OCI-LY1 (cell line): ENCODE measurements at regions not wholly inside any gene's neighbourhood (a gene's known extent, or its start where the extent isn't known, plus 50 kb on each side); places are given as distances from the start of the nearest gene placed in this dataset.

Experiments used
- H2AFZ ChIP-seq: fragments of 200-600 bp; sonication (generic), shearing (Covaris generic); 2 replicates; pipeline ENCODE4 v1.6.0; 2014; ENCODE audit warnings: antibody characterized with exemption, mild to moderate bottlenecking, low read length
- H3F3A ChIP-seq: fragments of 200-600 bp; sonication (generic), shearing (Covaris generic); 2 replicates; pipeline ENCODE4 v1.6.0; 2014; ENCODE audit warnings: mild to moderate bottlenecking, antibody characterized with exemption, low read length, moderate library complexity; ENCODE audit not compliant: insufficient read depth
- H3K27ac ChIP-seq: fragments of 200-600 bp; sonication (generic); 2 replicates; pipeline ENCODE4 v1.5.1; 2014; ENCODE audit warnings: low read length, mixed run types, mild to moderate bottlenecking, low read depth; ENCODE audit not compliant: poor library complexity, severe bottlenecking
- H3K27me3 ChIP-seq: fragments of 200-600 bp; sonication (generic); 2 replicates; pipeline ENCODE4 v1.6.0; 2014; ENCODE audit warnings: antibody characterized with exemption, mild to moderate bottlenecking, low read length, moderate library complexity; ENCODE audit not compliant: insufficient read depth
- H3K36me3 ChIP-seq: fragments of 200-600 bp; sonication (generic); 2 replicates; pipeline ENCODE4 v1.6.1; 2014; ENCODE audit warnings: mild to moderate bottlenecking, antibody characterized with exemption, low read length, moderate library complexity, mixed read lengths; ENCODE audit not compliant: insufficient read depth
- H3K4me1 ChIP-seq: fragments of 200-600 bp; sonication (generic); 2 replicates; pipeline ENCODE4 v1.5.1; 2014; ENCODE audit warnings: mild to moderate bottlenecking, low read length, moderate library complexity; ENCODE audit not compliant: insufficient read depth, severe bottlenecking
- H3K4me2 ChIP-seq: fragments of 200-600 bp; sonication (generic), shearing (Covaris generic); 2 replicates; pipeline ENCODE4 v1.6.1; 2014; ENCODE audit warnings: low read length
- H3K4me3 ChIP-seq: fragments of 200-600 bp; sonication (generic); 2 replicates; pipeline ENCODE4 v1.5.1; 2014; ENCODE audit warnings: low read length, low read depth, mild to moderate bottlenecking, mixed read lengths; ENCODE audit not compliant: poor library complexity, severe bottlenecking
- H3K79me2 ChIP-seq: fragments of 200-600 bp; shearing (Covaris generic); 2 replicates; pipeline ENCODE4 v1.6.1; 2016; ENCODE audit warnings: mixed run types, low read length, mixed read lengths; ENCODE audit not compliant: insufficient read depth
- H3K9ac ChIP-seq: fragments of 200-600 bp; sonication (generic), shearing (Covaris generic); 2 replicates; pipeline ENCODE4 v1.6.1; 2014; ENCODE audit warnings: mild to moderate bottlenecking, low read length, mixed read lengths
- H3K9me2 ChIP-seq: fragments of 200-600 bp; sonication (generic), shearing (Covaris generic); 2 replicates; pipeline ENCODE4 v1.6.1; 2014; ENCODE audit warnings: low read depth, mild to moderate bottlenecking, low read length, mixed read lengths
- H3K9me3 ChIP-seq: fragments of 200-600 bp; shearing (Covaris generic); 2 replicates; pipeline ENCODE4 v1.6.1; 2014; ENCODE audit warnings: low read length, mixed read lengths
- H4K20me1 ChIP-seq: fragments of 200-600 bp; sonication (generic), shearing (Covaris generic); 2 replicates; pipeline ENCODE4 v1.6.0; 2016; ENCODE audit warnings: mild to moderate bottlenecking, low read length; ENCODE audit not compliant: insufficient read depth
- CTCF ChIP-seq: fragments of 200-600 bp; sonication (generic), shearing (Covaris generic); IDR thresholded peaks from 2 replicates; pipeline ENCODE4 v1.5.1; 2017; ENCODE audit warnings: mild to moderate bottlenecking, antibody characterized with exemption, low read length, moderate library complexity, mixed read lengths
- EZH2 ChIP-seq: fragments of 200-600 bp; sonication (generic), shearing (Covaris generic); IDR thresholded peaks from 2 replicates; pipeline ENCODE4 v1.8.0; 2017; ENCODE audit warnings: borderline replicate concordance, mixed run types, mild to moderate bottlenecking, antibody characterized with exemption, low read length, moderate library complexity, mixed read lengths

GRCh38 chr5:2849429-2849828 is 98.0 kb upstream of the IRX2 start:
- H3K79me2 ChIP-seq: no peaks in the 10 kb centered on the region
- no peaks in the 10 kb centered on the region for H3K27me3 ChIP-seq
- no peak overlapping the region for H3K27ac ChIP-seq
- H3K9me2 ChIP-seq: no peaks in the 10 kb centered on the region
- no peak overlapping the region for H3K4me3 ChIP-seq
- no peaks in the 10 kb centered on the region for H3K4me1 ChIP-seq
- H3K9me3 ChIP-seq: no peaks in the 10 kb centered on the region
- H3K9ac ChIP-seq: no peak overlapping the region
- H3K36me3 ChIP-seq: no peaks in the 10 kb centered on the region
- H3F3A ChIP-seq: no peaks in the 10 kb centered on the region
- TF ChIP-seq EZH2 (no peak), CTCF (no peak)
- no peaks in the 10 kb centered on the region for H4K20me1 ChIP-seq
- no peak overlapping the region for H2AFZ ChIP-seq
- no peak overlapping the region for H3K4me2 ChIP-seq

- no peak overlapping the region for H3K4me3 ChIP-seq
- no peaks in the 10 kb centered on the region for H3F3A ChIP-seq
- no peaks in the 10 kb centered on the region for H3K9me2 ChIP-seq
- no peaks in the 10 kb centered on the region for H3K27me3 ChIP-seq
- H3K27ac ChIP-seq: no peak overlapping the region
- no peak overlapping the region for H3K4me2 ChIP-seq
- no peaks in the 10 kb centered on the region for H4K20me1 ChIP-seq
- no peaks in the 10 kb centered on the region for H3K79me2 ChIP-seq
- TF ChIP-seq CTCF (no peak), EZH2 (no peak)
- H3K9me3 ChIP-seq: no peaks in the 10 kb centered on the region
- no peak overlapping the region for H2AFZ ChIP-seq
- no peaks in the 10 kb centered on the region for H3K4me1 ChIP-seq
- no peaks in the 10 kb centered on the region for H3K36me3 ChIP-seq
- H3K9ac ChIP-seq: no peak overlapping the region
Observed at GRCh38 chr5:2848619-2849018, 97.1 kb upstream of the IRX2 start.

GRCh38 chr5:2847608-2848007 is 96.1 kb upstream of the IRX2 start:
- Histone ChIP-seq H3K79me2 (no peaks in the 10 kb centered on the region), H3K27ac (no peak overlapping the region), H3K4me1 (no peaks in the 10 kb centered on the region), H3K4me2 (no peak overlapping the region), H3K36me3 (no peaks in the 10 kb centered on the region), H3K9ac (no peak overlapping the region), H4K20me1 (no peaks in the 10 kb centered on the region), H3F3A (no peaks in the 10 kb centered on the region), H2AFZ (no peak overlapping the region), H3K4me3 (no peak overlapping the region), H3K9me2 (no peaks in the 10 kb centered on the region), H3K27me3 (no peaks in the 10 kb centered on the region), H3K9me3 (no peaks in the 10 kb centered on the region)
- TF ChIP-seq EZH2: no peak
- TF ChIP-seq CTCF: no peak
